IMR-90 (cell line): ENCODE measurements at regions not wholly inside any gene's neighbourhood (a gene's known extent, or its start where the extent isn't known, plus 50 kb on each side); places are given as distances from the start of the nearest gene placed in this dataset.

ENCODE experiments used
- ATAC-seq: fragments of 200-7000 bp; cut with Tn5 transposase; 2 replicates; pipeline ENCODE4 v1.9.1; 2020; ENCODE audit warnings: low read depth, mild to moderate bottlenecking, moderate library complexity
- BruUV-seq: library from RNA; stranded (reverse); fragments of 400-500 nt; replicated peaks from 2 replicates; lab custom pipeline; 2021; lab: Mats Ljungman, UMichigan
- CTCF ChIA-PET: fragments of 300-600 bp; formaldehyde crosslinking; extraction: SDS; loops from one replicate; lab custom pipeline; 2021; ENCODE audit warnings: antibody characterized with exemption; lab: Yijun Ruan, JAX
- POLR2A ChIA-PET: fragments of 300-600 bp; sonication (Branson Sonifier 250); formaldehyde crosslinking; loops from one replicate; lab custom pipeline; 2022; ENCODE audit warnings: antibody characterized with exemption; ENCODE audit not compliant: unreplicated experiment; lab: Charles Lee
- DNase-seq: peaks from one replicate; pipeline ENCODE4 v3.0.0; 2013
- H2AFZ ChIP-seq: replicated peaks from 2 replicates; pipeline ENCODE3; 2013; ENCODE audit warnings: low read length, mild to moderate bottlenecking; ENCODE audit not compliant: poor library complexity
- H2AK5ac ChIP-seq: 2 replicates; pipeline ENCODE4 v1.6.1; 2013; ENCODE audit warnings: low read depth, low read length, inconsistent platforms
- H2AK9ac ChIP-seq: replicated peaks from 2 replicates; pipeline ENCODE3; 2013; ENCODE audit warnings: mild to moderate bottlenecking, low read depth, low read length, moderate library complexity; ENCODE audit not compliant: poor library complexity
- H2BK120ac ChIP-seq: 2 replicates; pipeline ENCODE4 v1.6.1; 2013; ENCODE audit warnings: low read depth, low read length, inconsistent platforms
- H2BK15ac ChIP-seq: 3 replicates; pipeline ENCODE4 v1.6.1; 2013; ENCODE audit warnings: low read depth, low read length, inconsistent platforms
- H2BK20ac ChIP-seq: 2 replicates; pipeline ENCODE4 v1.6.1; 2013; ENCODE audit warnings: low read depth, mild to moderate bottlenecking, inconsistent platforms, low read length, moderate library complexity
- H2BK5ac ChIP-seq: 2 replicates; pipeline ENCODE4 v1.6.1; 2013; ENCODE audit warnings: mild to moderate bottlenecking, low read depth, low read length, inconsistent platforms; ENCODE audit not compliant: poor library complexity, severe bottlenecking
- H3K14ac ChIP-seq: replicated peaks from 2 replicates; pipeline ENCODE4 v1.6.1; 2013; ENCODE audit warnings: low read depth, low read length, inconsistent platforms
- H3K18ac ChIP-seq: 2 replicates; pipeline ENCODE4 v1.6.1; 2013; ENCODE audit warnings: low read depth, low read length, control low read depth
- H3K23ac ChIP-seq: 2 replicates; pipeline ENCODE4 v1.6.1; 2013; ENCODE audit warnings: low read depth, low read length, inconsistent platforms
- H3K27ac ChIP-seq: 2 replicates; pipeline ENCODE4 v1.5.1; 2013; ENCODE audit warnings: mild to moderate bottlenecking, control low read depth, low read length; ENCODE audit not compliant: insufficient read depth
- H3K27me3 ChIP-seq: 2 replicates; pipeline ENCODE4 v1.6.1; 2013; ENCODE audit warnings: low read length; ENCODE audit not compliant: control insufficient read depth, insufficient read depth
- H3K36me3 ChIP-seq: 2 replicates; pipeline ENCODE4 v1.6.1; 2013; ENCODE audit warnings: low read length, mixed read lengths; ENCODE audit not compliant: control insufficient read depth, insufficient read depth
- H3K4ac ChIP-seq: 2 replicates; pipeline ENCODE4 v1.6.1; 2013; ENCODE audit warnings: low read depth, low read length, inconsistent platforms
- H3K4me1 ChIP-seq: 2 replicates; pipeline ENCODE4 v1.6.1; 2013; ENCODE audit warnings: low read length, mixed read lengths; ENCODE audit not compliant: control insufficient read depth, insufficient read depth
- H3K4me2 ChIP-seq: 2 replicates; pipeline ENCODE4 v1.6.1; 2013; ENCODE audit warnings: low read depth, mild to moderate bottlenecking, control low read depth, low read length, moderate library complexity
- H3K4me3 ChIP-seq: 2 replicates; pipeline ENCODE4 v1.5.1; 2013; ENCODE audit warnings: low read depth, mild to moderate bottlenecking, control low read depth, low read length, moderate library complexity; ENCODE audit not compliant: insufficient read depth
- H3K56ac ChIP-seq: 2 replicates; pipeline ENCODE4 v1.6.1; 2013; ENCODE audit warnings: low read length, inconsistent platforms; ENCODE audit not compliant: insufficient read depth; ENCODE audit errors: extremely low read depth
- H3K79me1 ChIP-seq, 2 experiments: 2 replicates each; pipeline ENCODE4 v1.6.1; 2013; ENCODE audit warnings: low read length in 2 of 2, inconsistent platforms in 1 of 2, low read depth in 1 of 2
- H3K9ac ChIP-seq: 2 replicates; pipeline ENCODE4 v1.6.1; 2013; ENCODE audit warnings: low read depth, low read length, control low read depth
- H3K9me1 ChIP-seq: 2 replicates; pipeline ENCODE4 v1.6.1; 2013; ENCODE audit warnings: low read length, inconsistent platforms; ENCODE audit not compliant: insufficient read depth
- H3K9me3 ChIP-seq: 2 replicates; pipeline ENCODE4 v1.6.1; 2013; ENCODE audit warnings: low read length; ENCODE audit not compliant: control insufficient read depth, insufficient read depth
- H4K20me1 ChIP-seq: 2 replicates; pipeline ENCODE4 v1.6.1; 2013; ENCODE audit warnings: low read length, inconsistent platforms; ENCODE audit not compliant: insufficient read depth
- H4K5ac ChIP-seq: 2 replicates; pipeline ENCODE4 v1.6.1; 2013; ENCODE audit warnings: mild to moderate bottlenecking, low read depth, low read length, control low read depth
- H4K8ac ChIP-seq, 2 experiments: 2 replicates each; pipeline ENCODE4 v1.6.1; 2013; ENCODE audit warnings: low read depth in 2 of 2, low read length in 2 of 2, control low read depth in 1 of 2, inconsistent platforms in 1 of 2
- H4K91ac ChIP-seq: 2 replicates; pipeline ENCODE4 v1.6.1; 2013; ENCODE audit warnings: low read depth, low read length, inconsistent platforms; ENCODE audit not compliant: insufficient read depth
- CEBPB ChIP-seq: IDR thresholded peaks from 2 replicates; pipeline ENCODE4 v1.6.1; 2012; ENCODE audit warnings: low read depth, low read length, improper control_type of control experiment
- MAFK ChIP-seq: IDR thresholded peaks from 2 replicates; pipeline ENCODE4 v1.6.1; 2012; ENCODE audit warnings: low read depth, low read length, improper control_type of control experiment
- MAZ ChIP-seq: IDR thresholded peaks from 2 replicates; pipeline ENCODE4 v1.6.1; 2012; ENCODE audit warnings: low read depth, mild to moderate bottlenecking, low read length, improper control_type of control experiment, moderate library complexity, borderline replicate concordance
- MXI1 ChIP-seq: IDR thresholded peaks from 2 replicates; pipeline ENCODE4 v1.6.1; 2012; ENCODE audit warnings: low read depth, mild to moderate bottlenecking, low read length, moderate library complexity, borderline replicate concordance
- POLR2A ChIP-seq: IDR thresholded peaks from 2 replicates; pipeline ENCODE4 v1.6.1; 2012; ENCODE audit warnings: mild to moderate bottlenecking, low read depth, low read length
- RAD21 ChIP-seq: IDR thresholded peaks from 2 replicates; pipeline ENCODE4 v1.6.1; 2012; ENCODE audit warnings: low read length, improper control_type of control experiment
- RFX5 ChIP-seq: IDR thresholded peaks from 2 replicates; pipeline ENCODE4 v1.8.0; 2012; ENCODE audit warnings: low read depth, mild to moderate bottlenecking, low read length, moderate library complexity
- SMC3 ChIP-seq: fragments of 150-350 bp; IDR thresholded peaks from 2 replicates; pipeline ENCODE4 v1.6.1; 2016; ENCODE audit warnings: low read depth, mild to moderate bottlenecking, antibody characterized with exemption, low read length, moderate library complexity
- WGBS, 2 experiments: methylation state at CpG; one replicate each; pipeline versions ENCODE4 v1.1.5 to v1.1.7; 2013; ENCODE audit warnings: missing lambda C conversion rate in 2 of 2; ENCODE audit not compliant: insufficient read length in 1 of 2; ENCODE audit errors: extremely low coverage in 2 of 2; 5-methylcytosine and 5-hydroxymethylcytosine counted together
- dilution Hi-C: fragments of 300-500 bp; cut with HindIII; formaldehyde crosslinking; loops from one replicate; pipeline ENCODE4 v1.14.3; 2018; ENCODE audit warnings: low sequenced_read_pairs; ENCODE audit not compliant: unreplicated experiment
- in situ Hi-C: fragments of 300-500 bp; cut with MboI; formaldehyde crosslinking; loops from 3 replicates; pipeline ENCODE4 v1.14.3; 2019; ENCODE audit warnings: low sequenced_read_pairs, inconsistent platforms, mixed read lengths
- intact Hi-C: fragments of 100-400 bp; cut with micrococcal nuclease; formaldehyde crosslinking; loops from 2 replicates; pipeline ENCODE4 v1.10.0; 2022
- TF ChIP-seq, protein P1 (sequence below): fragments of 150-350 bp; IDR thresholded peaks from 2 replicates; pipeline ENCODE4 v1.6.1; 2016; ENCODE audit warnings: low read depth, mild to moderate bottlenecking, low read length, moderate library complexity, borderline replicate concordance

DNA sequence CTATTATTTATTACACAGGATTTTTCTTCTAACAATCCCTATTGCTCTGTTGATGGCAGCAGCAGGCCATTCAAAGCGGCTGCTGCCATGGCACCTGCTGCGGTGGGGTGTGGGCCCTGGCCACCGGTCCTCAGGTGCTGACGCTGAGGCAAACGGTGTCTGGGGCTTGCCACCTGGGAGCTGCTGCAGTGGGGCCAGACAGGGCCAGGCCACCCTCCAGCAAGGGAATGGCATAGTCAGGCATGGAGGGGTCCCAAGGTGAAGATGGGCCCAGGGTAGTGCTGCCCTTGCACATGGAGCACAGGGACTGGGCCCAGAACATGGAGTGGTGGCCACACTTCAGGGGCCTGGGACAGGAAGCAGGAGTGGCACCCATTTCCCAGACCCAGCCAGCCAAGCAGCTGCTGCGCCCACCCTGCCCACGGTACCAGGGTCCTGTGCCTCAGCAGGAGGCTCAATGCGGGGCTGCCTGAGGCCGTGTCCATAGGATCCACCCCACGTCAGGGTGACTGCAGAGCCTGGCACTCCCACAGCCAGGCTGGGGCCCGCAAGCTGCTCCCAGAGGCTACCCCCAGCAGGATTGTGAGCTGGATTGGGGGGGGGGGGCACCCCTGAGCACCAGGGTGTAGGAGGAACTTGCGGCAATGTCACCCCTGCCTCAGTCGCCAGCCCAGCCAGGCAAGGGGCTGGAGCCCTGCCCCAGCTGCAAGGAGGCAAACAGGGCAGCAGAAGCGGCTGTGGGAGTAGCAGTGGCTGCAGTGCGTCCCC, 53.9 kb upstream of the KRTAP11-1 start:
- H3K9ac ChIP-seq, result no peak overlapping the region
- H3K27me3 ChIP-seq, result no peaks in the 10 kb centered on the region
- no peaks in the 10 kb centered on the region for H3K4me1 ChIP-seq
- intact Hi-C loops, result no loop called here
- H2AK9ac ChIP-seq, result no peak overlapping the region
- no peak overlapping the region for H4K8ac ChIP-seq
- H2BK15ac ChIP-seq, result no peak overlapping the region
- no peak overlapping the region for H3K27ac ChIP-seq
- DNase-seq, result no peak
- in situ Hi-C loops, result no loop called here
- no peaks in the 10 kb centered on the region for H3K36me3 ChIP-seq
- no peak for TF ChIP-seq CEBPB
- TF ChIP-seq MAZ, result no peak
- no peak for TF ChIP-seq RAD21
- TF ChIP-seq POLR2A, result no peak
- no peak for TF ChIP-seq MXI1
- TF ChIP-seq RFX5, result no peak
- TF ChIP-seq MAFK, result no peak
- TF ChIP-seq, protein P1, sequence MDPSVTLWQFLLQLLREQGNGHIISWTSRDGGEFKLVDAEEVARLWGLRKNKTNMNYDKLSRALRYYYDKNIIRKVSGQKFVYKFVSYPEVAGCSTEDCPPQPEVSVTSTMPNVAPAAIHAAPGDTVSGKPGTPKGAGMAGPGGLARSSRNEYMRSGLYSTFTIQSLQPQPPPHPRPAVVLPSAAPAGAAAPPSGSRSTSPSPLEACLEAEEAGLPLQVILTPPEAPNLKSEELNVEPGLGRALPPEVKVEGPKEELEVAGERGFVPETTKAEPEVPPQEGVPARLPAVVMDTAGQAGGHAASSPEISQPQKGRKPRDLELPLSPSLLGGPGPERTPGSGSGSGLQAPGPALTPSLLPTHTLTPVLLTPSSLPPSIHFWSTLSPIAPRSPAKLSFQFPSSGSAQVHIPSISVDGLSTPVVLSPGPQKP, result no peak
- no peak for TF ChIP-seq SMC3
- dilution Hi-C loops, result no loop called here
- ChIA-PET POLR2A (no interaction called here), CTCF (no interaction called here)
- no peak for ATAC-seq
- no peak overlapping the region for H2AK5ac ChIP-seq
- no peak overlapping the region for H2AFZ ChIP-seq
- H4K91ac ChIP-seq, result no peak overlapping the region
- H2BK20ac ChIP-seq, result no peak overlapping the region
- H3K4ac ChIP-seq, result no peak overlapping the region
- no peak overlapping the region for H3K4me3 ChIP-seq
- H3K23ac ChIP-seq, result no peak overlapping the region
- no TSS peak for BruUV-seq
- H3K4me2 ChIP-seq, result no peak overlapping the region
- no peak overlapping the region for H4K5ac ChIP-seq
- H3K79me1 ChIP-seq, result no peaks in the 10 kb centered on the region
- no peak overlapping the region for H3K56ac ChIP-seq
- no peak overlapping the region for H3K14ac ChIP-seq
- 75% methylated on average over 6 of the region's 15 CpGs; no CpG with 5 or more reads in 1 of the 2 experiments for WGBS, 2 experiments
- no peak overlapping the region for H3K18ac ChIP-seq
- no peak overlapping the region for H2BK5ac ChIP-seq
- H3K9me3 ChIP-seq, result peaks cover 33% of the 10 kb centered on the region
- no peaks in the 10 kb centered on the region for H3K9me1 ChIP-seq
- H4K20me1 ChIP-seq, result no peaks in the 10 kb centered on the region
- H2BK120ac ChIP-seq, result no peak overlapping the region
